ENCODE measurements at regions not wholly inside any gene's neighbourhood (a gene's known extent, or its start where the extent isn't known, plus 50 kb on each side); places are given as distances from the start of the nearest gene placed in this dataset.
"Not testable (repeated sequence)": the region's sequence is repeated elsewhere in the genome, so short reads cannot be mapped to it uniquely, and the experiment has no call there.

DNA sequence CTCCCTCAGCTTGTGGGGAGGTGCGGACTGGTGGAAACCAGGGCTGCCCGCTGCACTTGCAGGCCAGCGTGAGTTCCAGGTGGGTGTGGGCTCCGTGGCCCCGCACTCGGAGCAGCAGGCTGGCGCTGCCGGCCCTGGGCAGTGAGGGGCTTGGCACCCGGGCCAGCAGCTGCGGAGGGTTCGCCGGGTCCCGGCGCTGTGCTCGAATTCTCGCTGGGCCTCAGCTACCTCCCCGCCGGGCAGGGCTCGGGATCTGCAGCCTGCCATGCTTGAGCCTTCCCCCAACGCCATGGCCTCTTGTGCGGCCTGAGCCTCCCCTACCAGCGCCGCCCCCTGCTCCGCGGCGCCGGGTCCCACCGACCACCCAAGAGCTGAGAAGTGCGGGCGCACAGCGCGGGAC lies 71.6 kb upstream of the ADGRL1 start:
- DNase-seq, result no peak
- no peaks in the 10 kb centered on the region for H3K36me3 ChIP-seq (replicated peaks)
- H3K27me3 ChIP-seq (replicated peaks), result no peaks in the 10 kb centered on the region
- no peak overlapping the region for H3K27ac ChIP-seq
- in situ Hi-C loops (cut with HindIII; ENCODE audit: low pct_ligation_motif_present, low sequenced_read_pairs), result no loop called here
- no peak overlapping the region for H3K4me3 ChIP-seq (ENCODE audit: low read depth, low read length)
- no peak for TF ChIP-seq CTCF (IDR thresholded peaks at IDR 0.05; ENCODE audit: low read depth, low read length, missing control alignments)

GRCh38 chr19:14275823-14276222 lies 69.9 kb upstream of the ADGRL1 start:
- H3K4me3 ChIP-seq (ENCODE audit: low read depth, low read length); DNase-seq; H3K36me3 ChIP-seq (replicated peaks); in situ Hi-C loops (cut with HindIII; ENCODE audit: low pct_ligation_motif_present, low sequenced_read_pairs); H3K27ac ChIP-seq; H3K27me3 ChIP-seq (replicated peaks): not testable (repeated sequence)

GRCh38 chr19:14272623-14273022 lies 66.7 kb upstream of the ADGRL1 start:
- Histone ChIP-seq H3K36me3 (replicated peaks) (no peaks in the 10 kb centered on the region), H3K27ac (no peak overlapping the region), H3K27me3 (replicated peaks) (no peaks in the 10 kb centered on the region), H3K4me3 (ENCODE audit: low read depth, low read length) (no peak overlapping the region)
- DNase-seq, result no peak
- in situ Hi-C loops (cut with HindIII; ENCODE audit: low pct_ligation_motif_present, low sequenced_read_pairs), result no loop called here
- no peak for TF ChIP-seq CTCF (IDR thresholded peaks at IDR 0.05; ENCODE audit: low read depth, low read length, missing control alignments)

DNA sequence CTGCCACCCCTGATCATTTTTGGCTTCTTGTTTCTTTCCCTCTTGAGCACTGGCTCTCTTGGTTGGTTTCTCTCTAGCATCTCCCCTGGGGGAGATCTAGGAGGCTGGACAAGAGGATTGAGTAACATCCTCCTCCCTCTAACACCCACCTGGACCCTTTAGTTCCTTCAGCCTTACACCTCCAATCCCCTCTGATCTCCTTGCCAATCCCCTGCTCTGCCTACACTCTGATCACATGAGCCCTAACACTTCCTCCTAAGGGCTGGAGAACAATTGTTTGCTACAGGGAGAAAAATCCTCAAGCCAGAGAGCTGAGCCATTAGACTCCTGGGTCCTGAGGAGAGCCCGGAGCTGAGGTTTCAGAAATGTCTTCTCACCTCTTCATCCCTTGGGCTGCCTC lies 65.9 kb upstream of the ADGRL1 start:
- in situ Hi-C loops (cut with HindIII; ENCODE audit: low pct_ligation_motif_present, low sequenced_read_pairs), result no loop called here
- no peak for DNase-seq
- TF ChIP-seq CTCF (IDR thresholded peaks at IDR 0.05; ENCODE audit: low read depth, low read length, missing control alignments), result no peak
- Histone ChIP-seq H3K27me3 (replicated peaks) (no peaks in the 10 kb centered on the region), H3K36me3 (replicated peaks) (no peaks in the 10 kb centered on the region), H3K27ac (no peak overlapping the region), H3K4me3 (ENCODE audit: low read depth, low read length) (no peak overlapping the region)

GRCh38 chr19:14270557-14270956 lies 64.6 kb upstream of the ADGRL1 start:
- H3K27me3 ChIP-seq (replicated peaks); H3K36me3 ChIP-seq (replicated peaks); H3K4me3 ChIP-seq (ENCODE audit: low read depth, low read length); H3K27ac ChIP-seq; in situ Hi-C loops (cut with HindIII; ENCODE audit: low pct_ligation_motif_present, low sequenced_read_pairs); DNase-seq: not testable (repeated sequence)

GRCh38 chr19:14267224-14267741 lies 61.3 kb upstream of the ADGRL1 start:
- in situ Hi-C loops (cut with HindIII; ENCODE audit: low pct_ligation_motif_present, low sequenced_read_pairs), result no loop called here
- no peak overlapping the region for H3K4me3 ChIP-seq (ENCODE audit: low read depth, low read length)
- no peak for DNase-seq

DNA sequence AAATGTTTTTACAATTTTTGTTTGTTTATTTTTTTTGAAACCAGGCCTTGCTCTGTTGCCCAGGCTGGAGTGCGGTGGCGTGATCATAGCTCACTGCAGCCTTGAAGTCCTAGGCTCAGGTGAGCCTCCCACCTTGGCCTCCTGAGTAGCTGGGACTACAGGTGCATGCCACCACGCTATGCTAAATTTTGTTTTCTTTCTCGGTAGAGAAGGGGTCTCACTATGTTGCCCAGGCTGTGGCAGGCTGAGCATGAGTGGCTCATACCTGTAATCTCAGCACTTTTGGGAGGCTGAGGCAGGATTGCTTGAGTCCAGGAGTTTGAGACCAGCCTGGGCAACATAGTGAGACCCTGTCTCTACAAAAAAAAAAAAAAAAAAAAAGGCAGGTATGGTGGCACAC lies 60.2 kb upstream of the ADGRL1 start:
- not testable (repeated sequence) for H3K36me3 ChIP-seq (replicated peaks)

More at GRCh38 chr19:14267224-14267741, 61.3 kb upstream of the ADGRL1 start:
- Histone ChIP-seq H3K36me3 (replicated peaks) (no peaks in the 10 kb centered on the region), H3K27ac (no peak overlapping the region), H3K27me3 (replicated peaks) (peaks cover 12% of the 10 kb centered on the region)
- no peak for TF ChIP-seq CTCF (IDR thresholded peaks at IDR 0.05; ENCODE audit: low read depth, low read length, missing control alignments)

More for the DNA sequence above, 60.2 kb upstream of the ADGRL1 start:
- H3K27ac ChIP-seq; DNase-seq; H3K4me3 ChIP-seq (ENCODE audit: low read depth, low read length); in situ Hi-C loops (cut with HindIII; ENCODE audit: low pct_ligation_motif_present, low sequenced_read_pairs): not testable (repeated sequence)
- H3K27me3 ChIP-seq (replicated peaks), result peaks cover 12% of the 10 kb centered on the region

Data from brain microvascular endothelial cell (primary cell).